ENCODE measurements at regions not wholly inside any gene's neighbourhood (a gene's known extent, or its start where the extent isn't known, plus 50 kb on each side); places are given as distances from the start of the nearest gene placed in this dataset.

DNA sequence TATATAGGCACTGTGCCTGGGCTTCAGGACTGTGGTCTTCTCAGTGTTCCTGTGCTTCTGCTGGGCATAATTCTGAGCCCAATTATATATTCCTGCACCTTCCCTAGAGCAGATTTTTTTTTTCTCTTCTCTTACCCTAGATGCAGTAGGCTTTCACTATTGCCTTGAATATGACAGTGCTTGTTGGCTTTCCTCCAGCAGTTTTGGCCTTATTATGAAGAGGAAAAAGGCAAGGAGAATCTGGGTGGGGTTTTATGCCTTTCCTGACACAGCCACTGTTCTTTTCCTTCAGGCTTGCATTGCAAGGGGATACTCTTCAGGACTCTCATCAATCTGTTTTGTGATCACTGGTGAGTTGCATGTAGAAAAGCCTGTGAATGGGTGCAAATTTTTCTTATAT, 221.9 kb upstream of the CELF4 start:
- no peaks in the 10 kb centered on the region for H3K4me1 Mint-ChIP-seq (ENCODE audit: low read depth, unreplicated experiment)
- no peak for FAIRE-seq
- no peak overlapping the region for H3K4me3 Mint-ChIP-seq (ENCODE audit: unreplicated experiment)

DNA sequence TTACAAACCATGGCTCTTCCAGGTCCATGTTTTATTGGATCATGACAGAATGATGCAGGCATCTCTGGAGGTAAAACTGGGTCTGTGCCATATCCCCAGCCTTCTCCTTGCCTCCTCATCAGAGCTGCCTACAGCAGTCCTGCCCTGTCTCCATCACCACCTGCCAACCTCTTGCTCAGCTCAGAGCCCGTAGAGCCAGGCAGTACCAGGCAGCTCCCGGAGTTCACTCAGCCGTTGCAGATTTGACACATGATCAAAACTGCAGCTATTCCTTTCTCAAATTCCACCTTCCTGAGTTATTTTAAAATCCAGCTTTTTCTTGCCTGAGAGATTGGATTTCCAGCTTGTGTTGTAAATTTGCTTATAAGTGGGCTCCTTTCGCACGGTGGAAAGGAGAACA, 218.2 kb upstream of the CELF4 start:
- Histone ChIP-seq H3K4me3 (ENCODE audit: insufficient read depth, low read depth, low read length) (no peak overlapping the region), H3K27me3 (ENCODE audit: insufficient read depth, low read length) (no peaks in the 10 kb centered on the region), H4K20me1 (ENCODE audit: insufficient read depth, low read length) (no peaks in the 10 kb centered on the region), H3K27ac (ENCODE audit: low read depth, low read length) (no peak overlapping the region), H3K36me3 (ENCODE audit: insufficient read depth, low read length) (no peaks in the 10 kb centered on the region), H3K9ac (ENCODE audit: low read length) (no peak overlapping the region), H3K79me2 (ENCODE audit: insufficient read depth, low read length) (no peaks in the 10 kb centered on the region), H3K9me3 (ENCODE audit: insufficient read depth, low read depth, low read length) (peaks cover 4% of the 10 kb centered on the region), H3K4me1 (ENCODE audit: insufficient read depth, low read length) (no peaks in the 10 kb centered on the region), H2AFZ (ENCODE audit: low read depth, low read length) (no peak overlapping the region), H3K4me2 (ENCODE audit: low read length) (no peak overlapping the region)
- Mint-ChIP-seq H3K4me3 (ENCODE audit: unreplicated experiment) (no peak overlapping the region), H3K27me3 (ENCODE audit: low read depth, unreplicated experiment) (peaks cover 5% of the 10 kb centered on the region), H3K9me3 (ENCODE audit: unreplicated experiment) (no peaks in the 10 kb centered on the region), H3K27ac (ENCODE audit: unreplicated experiment) (no peak overlapping the region), H3K4me1 (ENCODE audit: low read depth, unreplicated experiment) (no peaks in the 10 kb centered on the region), H3K36me3 (ENCODE audit: low read depth, unreplicated experiment) (no peaks in the 10 kb centered on the region)
- TF ChIP-seq, protein P1, sequence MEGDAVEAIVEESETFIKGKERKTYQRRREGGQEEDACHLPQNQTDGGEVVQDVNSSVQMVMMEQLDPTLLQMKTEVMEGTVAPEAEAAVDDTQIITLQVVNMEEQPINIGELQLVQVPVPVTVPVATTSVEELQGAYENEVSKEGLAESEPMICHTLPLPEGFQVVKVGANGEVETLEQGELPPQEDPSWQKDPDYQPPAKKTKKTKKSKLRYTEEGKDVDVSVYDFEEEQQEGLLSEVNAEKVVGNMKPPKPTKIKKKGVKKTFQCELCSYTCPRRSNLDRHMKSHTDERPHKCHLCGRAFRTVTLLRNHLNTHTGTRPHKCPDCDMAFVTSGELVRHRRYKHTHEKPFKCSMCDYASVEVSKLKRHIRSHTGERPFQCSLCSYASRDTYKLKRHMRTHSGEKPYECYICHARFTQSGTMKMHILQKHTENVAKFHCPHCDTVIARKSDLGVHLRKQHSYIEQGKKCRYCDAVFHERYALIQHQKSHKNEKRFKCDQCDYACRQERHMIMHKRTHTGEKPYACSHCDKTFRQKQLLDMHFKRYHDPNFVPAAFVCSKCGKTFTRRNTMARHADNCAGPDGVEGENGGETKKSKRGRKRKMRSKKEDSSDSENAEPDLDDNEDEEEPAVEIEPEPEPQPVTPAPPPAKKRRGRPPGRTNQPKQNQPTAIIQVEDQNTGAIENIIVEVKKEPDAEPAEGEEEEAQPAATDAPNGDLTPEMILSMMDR (IDR thresholded peaks at IDR 0.05; ENCODE audit: insufficient read depth, low read depth, low read length): no peak
- TF ChIP-seq EZH2 (IDR thresholded peaks at IDR 0.05; ENCODE audit: insufficient read depth, low read length): no peak
- FAIRE-seq: no peak
- no peak for DNase-seq (ENCODE audit: low read depth)

More for the DNA sequence above, 221.9 kb upstream of the CELF4 start:
- Mint-ChIP-seq H3K36me3 (ENCODE audit: low read depth, unreplicated experiment) (no peaks in the 10 kb centered on the region), H3K27me3 (ENCODE audit: low read depth, unreplicated experiment) (peaks cover 4% of the 10 kb centered on the region), H3K9me3 (ENCODE audit: unreplicated experiment) (no peaks in the 10 kb centered on the region), H3K27ac (ENCODE audit: unreplicated experiment) (no peak overlapping the region)
- H3K27ac ChIP-seq (ENCODE audit: low read depth, low read length): no peak overlapping the region
- H3K27me3 ChIP-seq (ENCODE audit: insufficient read depth, low read length): no peaks in the 10 kb centered on the region
- TF ChIP-seq, protein P1 (IDR thresholded peaks at IDR 0.05; ENCODE audit: insufficient read depth, low read depth, low read length): no peak
- no peak for TF ChIP-seq EZH2 (IDR thresholded peaks at IDR 0.05; ENCODE audit: insufficient read depth, low read length)
- H4K20me1 ChIP-seq (ENCODE audit: insufficient read depth, low read length): no peaks in the 10 kb centered on the region
- H2AFZ ChIP-seq (ENCODE audit: low read depth, low read length): no peak overlapping the region
- no peak overlapping the region for H3K4me2 ChIP-seq (ENCODE audit: low read length)
- no peaks in the 10 kb centered on the region for H3K36me3 ChIP-seq (ENCODE audit: insufficient read depth, low read length)
- H3K4me1 ChIP-seq (ENCODE audit: insufficient read depth, low read length): no peaks in the 10 kb centered on the region
- H3K4me3 ChIP-seq (ENCODE audit: insufficient read depth, low read depth, low read length): no peak overlapping the region
- peaks cover 4% of the 10 kb centered on the region for H3K9me3 ChIP-seq (ENCODE audit: insufficient read depth, low read depth, low read length)
- DNase-seq (ENCODE audit: low read depth): no peak
- no peaks in the 10 kb centered on the region for H3K79me2 ChIP-seq (ENCODE audit: insufficient read depth, low read length)
- H3K9ac ChIP-seq (ENCODE audit: low read length): no peak overlapping the region

DNA sequence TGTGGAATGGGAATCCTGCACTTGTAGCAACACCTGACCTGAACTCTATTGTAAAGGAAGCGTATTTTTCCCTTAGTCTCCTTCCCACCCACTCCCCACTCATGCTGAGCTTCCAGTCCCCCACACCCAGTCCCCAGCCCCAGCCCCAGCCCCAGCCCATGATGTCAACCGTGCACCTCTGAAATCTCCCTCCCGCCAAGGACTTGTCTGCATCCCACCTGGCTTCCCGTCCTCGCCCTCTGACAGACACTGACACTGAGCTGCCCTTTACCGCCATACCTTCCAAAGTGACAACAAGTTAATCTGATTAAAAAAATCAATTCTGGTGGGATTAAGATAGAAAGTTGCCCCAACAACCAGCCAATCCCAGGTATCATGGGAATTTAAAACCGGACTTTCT, 213.6 kb upstream of the CELF4 start:
- TF ChIP-seq, protein P1 (IDR thresholded peaks at IDR 0.05; ENCODE audit: insufficient read depth, low read depth, low read length): no peak
- no peak for TF ChIP-seq EZH2 (IDR thresholded peaks at IDR 0.05; ENCODE audit: insufficient read depth, low read length)
- Mint-ChIP-seq H3K27me3 (ENCODE audit: low read depth, unreplicated experiment) (peaks cover 37% of the 10 kb centered on the region), H3K4me1 (ENCODE audit: low read depth, unreplicated experiment) (no peaks in the 10 kb centered on the region), H3K4me3 (ENCODE audit: unreplicated experiment) (no peak overlapping the region), H3K36me3 (ENCODE audit: low read depth, unreplicated experiment) (no peaks in the 10 kb centered on the region), H3K9me3 (ENCODE audit: unreplicated experiment) (no peaks in the 10 kb centered on the region), H3K27ac (ENCODE audit: unreplicated experiment) (no peak overlapping the region)
- Histone ChIP-seq H2AFZ (ENCODE audit: low read depth, low read length) (no peak overlapping the region), H3K36me3 (ENCODE audit: insufficient read depth, low read length) (no peaks in the 10 kb centered on the region), H3K9ac (ENCODE audit: low read length) (no peak overlapping the region), H3K9me3 (ENCODE audit: insufficient read depth, low read depth, low read length) (peaks cover 5% of the 10 kb centered on the region), H3K4me3 (ENCODE audit: insufficient read depth, low read depth, low read length) (no peak overlapping the region), H3K4me1 (ENCODE audit: insufficient read depth, low read length) (no peaks in the 10 kb centered on the region), H3K4me2 (ENCODE audit: low read length) (no peak overlapping the region), H4K20me1 (ENCODE audit: insufficient read depth, low read length) (no peaks in the 10 kb centered on the region), H3K27me3 (ENCODE audit: insufficient read depth, low read length) (no peaks in the 10 kb centered on the region), H3K27ac (ENCODE audit: low read depth, low read length) (no peak overlapping the region), H3K79me2 (ENCODE audit: insufficient read depth, low read length) (no peaks in the 10 kb centered on the region)
- no peak for DNase-seq (ENCODE audit: low read depth)
- FAIRE-seq: no peak
